ENCODE measurements at regions not wholly inside any gene's neighbourhood (a gene's known extent, or its start where the extent isn't known, plus 50 kb on each side); places are given as distances from the start of the nearest gene placed in this dataset.

DNA sequence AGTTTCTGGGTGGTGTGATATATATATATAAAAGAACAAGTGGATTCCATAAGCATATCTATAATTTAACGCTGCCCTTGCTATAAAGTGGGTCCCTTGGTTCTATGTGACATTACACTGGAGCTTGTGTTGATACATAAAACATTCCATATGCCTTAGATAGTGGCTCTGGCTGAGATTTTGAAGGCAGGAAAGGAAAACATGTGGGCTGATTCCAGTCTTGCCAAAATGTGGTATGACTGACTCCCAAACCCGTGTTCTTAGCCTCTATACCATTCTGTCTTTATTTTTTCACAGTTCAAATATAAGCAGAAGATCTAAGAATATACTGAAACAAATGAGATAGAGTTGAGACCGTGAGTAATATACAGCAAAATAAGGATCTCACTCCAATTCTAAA lies 522.8 kb upstream of the LRRC4C start:
- no peak overlapping the region for H3K4me3 ChIP-seq (ENCODE audit: low read length in 2 of 2)
- H3K27me3 ChIP-seq (ENCODE audit: control insufficient read depth in 2 of 2, insufficient read depth in 2 of 2, low read length in 2 of 2) = no peaks in the 10 kb centered on the region
- H3K4me1 ChIP-seq (ENCODE audit: control insufficient read depth in 2 of 2, insufficient read depth in 2 of 2, low read length in 2 of 2) = no peaks in the 10 kb centered on the region
- H3K27ac ChIP-seq (ENCODE audit: low read depth in 2 of 2, low read length in 2 of 2) = no peak overlapping the region
- H3K9me3 ChIP-seq (ENCODE audit: control insufficient read depth in 2 of 2, low read length in 2 of 2) = no peaks in the 10 kb centered on the region
- no peaks in the 10 kb centered on the region for H3K36me3 ChIP-seq (ENCODE audit: control insufficient read depth in 2 of 2, insufficient read depth in 2 of 2, low read length in 2 of 2)
- H3K9ac ChIP-seq (ENCODE audit: low read depth in 1 of 2, low read length in 2 of 2) = no peak overlapping the region

DNA sequence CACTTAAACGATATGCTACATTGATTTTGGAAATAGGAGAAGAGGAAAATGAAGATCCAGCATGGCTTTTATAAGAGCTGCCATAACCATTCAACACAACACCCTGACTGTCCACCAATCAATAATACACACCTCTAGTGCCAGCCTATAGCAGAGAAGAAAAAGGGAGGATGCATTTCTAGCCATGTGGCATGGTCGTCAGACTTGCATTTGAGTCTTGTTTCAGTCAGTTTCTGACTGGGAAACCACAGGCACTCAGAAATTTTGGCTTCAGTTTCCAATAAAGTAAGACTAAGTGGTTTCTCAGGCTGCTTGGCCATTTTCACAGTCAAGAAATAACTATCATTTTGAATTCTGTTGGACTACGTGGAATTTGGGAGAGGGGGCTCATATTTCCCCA lies 523.5 kb upstream of the LRRC4C start:
- no peak overlapping the region for H3K27ac ChIP-seq (ENCODE audit: low read depth in 2 of 2, low read length in 2 of 2)

DNA sequence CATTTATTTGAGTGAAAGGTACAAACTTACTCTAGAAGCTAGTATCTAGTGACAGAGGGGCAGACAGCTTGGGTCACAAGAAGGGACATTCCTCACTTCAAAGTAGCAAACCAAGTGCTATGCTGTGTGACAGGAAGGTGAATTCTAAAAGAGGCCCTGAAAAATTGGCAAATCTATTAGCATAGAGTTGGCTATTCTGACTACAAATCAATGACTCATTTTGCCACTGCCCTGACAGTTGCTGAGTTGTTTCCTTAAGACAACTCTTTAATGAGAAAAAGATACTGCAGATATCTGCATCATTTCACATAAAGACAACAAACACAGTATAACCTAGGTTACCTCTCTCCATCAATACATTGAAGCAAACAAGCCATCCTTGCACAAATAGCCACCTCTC lies 524.0 kb upstream of the LRRC4C start:
- H3K27ac ChIP-seq (ENCODE audit: low read depth in 2 of 2, low read length in 2 of 2) = no peak overlapping the region
- no peaks in the 10 kb centered on the region for H3K36me3 ChIP-seq (ENCODE audit: control insufficient read depth in 2 of 2, insufficient read depth in 2 of 2, low read length in 2 of 2)
- no peaks in the 10 kb centered on the region for H3K9me3 ChIP-seq (ENCODE audit: control insufficient read depth in 2 of 2, low read length in 2 of 2)
- no peak overlapping the region for H3K4me3 ChIP-seq (ENCODE audit: low read length in 2 of 2)
- no peaks in the 10 kb centered on the region for H3K4me1 ChIP-seq (ENCODE audit: control insufficient read depth in 2 of 2, insufficient read depth in 2 of 2, low read length in 2 of 2)
- no peaks in the 10 kb centered on the region for H3K27me3 ChIP-seq (ENCODE audit: control insufficient read depth in 2 of 2, insufficient read depth in 2 of 2, low read length in 2 of 2)
- no peak overlapping the region for H3K9ac ChIP-seq (ENCODE audit: low read depth in 1 of 2, low read length in 2 of 2)

More for the DNA sequence above, 523.5 kb upstream of the LRRC4C start:
- Histone ChIP-seq H3K9ac (ENCODE audit: low read depth in 1 of 2, low read length in 2 of 2) (no peak overlapping the region), H3K36me3 (ENCODE audit: control insufficient read depth in 2 of 2, insufficient read depth in 2 of 2, low read length in 2 of 2) (no peaks in the 10 kb centered on the region), H3K4me3 (ENCODE audit: low read length in 2 of 2) (no peak overlapping the region), H3K27me3 (ENCODE audit: control insufficient read depth in 2 of 2, insufficient read depth in 2 of 2, low read length in 2 of 2) (no peaks in the 10 kb centered on the region), H3K9me3 (ENCODE audit: control insufficient read depth in 2 of 2, low read length in 2 of 2) (no peaks in the 10 kb centered on the region), H3K4me1 (ENCODE audit: control insufficient read depth in 2 of 2, insufficient read depth in 2 of 2, low read length in 2 of 2) (no peaks in the 10 kb centered on the region)

DNA sequence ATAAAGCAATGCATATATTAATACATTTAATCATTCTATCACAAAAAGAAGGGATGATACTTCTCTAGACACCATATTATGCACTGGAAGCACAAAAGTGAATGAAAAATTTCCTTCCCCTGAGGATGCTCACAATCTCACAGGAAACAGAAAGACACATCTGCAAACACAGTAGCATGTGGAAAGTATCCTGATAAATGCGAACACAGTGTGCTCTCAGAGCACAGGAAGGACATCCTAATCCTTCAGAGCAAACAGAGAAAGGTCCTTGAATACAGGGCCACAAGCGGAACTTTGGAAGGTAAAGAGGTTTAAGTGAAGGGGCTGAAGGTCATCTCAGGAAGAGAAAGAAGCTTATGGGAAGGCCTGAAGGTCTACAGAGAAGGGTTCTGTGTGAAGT lies 524.6 kb upstream of the LRRC4C start:
- H3K36me3 ChIP-seq (ENCODE audit: control insufficient read depth in 2 of 2, insufficient read depth in 2 of 2, low read length in 2 of 2) = no peaks in the 10 kb centered on the region
- no peaks in the 10 kb centered on the region for H3K4me1 ChIP-seq (ENCODE audit: control insufficient read depth in 2 of 2, insufficient read depth in 2 of 2, low read length in 2 of 2)
- no peak overlapping the region for H3K9ac ChIP-seq (ENCODE audit: low read depth in 1 of 2, low read length in 2 of 2)
- no peak overlapping the region for H3K4me3 ChIP-seq (ENCODE audit: low read length in 2 of 2)
- no peaks in the 10 kb centered on the region for H3K9me3 ChIP-seq (ENCODE audit: control insufficient read depth in 2 of 2, low read length in 2 of 2)
- H3K27ac ChIP-seq (ENCODE audit: low read depth in 2 of 2, low read length in 2 of 2) = no peak overlapping the region
- no peaks in the 10 kb centered on the region for H3K27me3 ChIP-seq (ENCODE audit: control insufficient read depth in 2 of 2, insufficient read depth in 2 of 2, low read length in 2 of 2)

DNA sequence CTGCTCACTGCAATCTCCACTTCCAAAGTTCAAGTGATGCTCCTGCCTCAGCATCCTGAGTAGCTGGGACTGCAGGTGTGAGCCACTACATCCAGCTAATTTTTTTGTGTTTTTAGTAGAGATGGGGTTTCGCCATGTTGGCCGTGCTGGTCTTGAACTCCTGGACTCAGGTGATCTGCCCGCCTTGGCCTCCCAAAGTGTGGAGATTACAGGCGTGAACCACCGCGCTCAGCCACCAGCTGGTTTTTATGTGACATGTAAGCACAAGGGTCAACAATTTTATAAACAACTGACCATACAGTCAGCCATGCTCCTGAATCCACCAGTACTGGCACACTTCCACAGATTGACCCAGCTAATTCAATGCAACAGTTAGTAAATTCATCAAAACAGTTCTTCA lies 526.3 kb upstream of the LRRC4C start:
- Histone ChIP-seq H3K36me3 (ENCODE audit: control insufficient read depth in 2 of 2, insufficient read depth in 2 of 2, low read length in 2 of 2) (no peaks in the 10 kb centered on the region), H3K27me3 (ENCODE audit: control insufficient read depth in 2 of 2, insufficient read depth in 2 of 2, low read length in 2 of 2) (no peaks in the 10 kb centered on the region), H3K27ac (ENCODE audit: low read depth in 2 of 2, low read length in 2 of 2) (no peak overlapping the region), H3K4me1 (ENCODE audit: control insufficient read depth in 2 of 2, insufficient read depth in 2 of 2, low read length in 2 of 2) (no peaks in the 10 kb centered on the region), H3K9ac (ENCODE audit: low read depth in 1 of 2, low read length in 2 of 2) (no peak overlapping the region), H3K4me3 (ENCODE audit: low read length in 2 of 2) (no peak overlapping the region), H3K9me3 (ENCODE audit: control insufficient read depth in 2 of 2, low read length in 2 of 2) (no peaks in the 10 kb centered on the region)

DNA sequence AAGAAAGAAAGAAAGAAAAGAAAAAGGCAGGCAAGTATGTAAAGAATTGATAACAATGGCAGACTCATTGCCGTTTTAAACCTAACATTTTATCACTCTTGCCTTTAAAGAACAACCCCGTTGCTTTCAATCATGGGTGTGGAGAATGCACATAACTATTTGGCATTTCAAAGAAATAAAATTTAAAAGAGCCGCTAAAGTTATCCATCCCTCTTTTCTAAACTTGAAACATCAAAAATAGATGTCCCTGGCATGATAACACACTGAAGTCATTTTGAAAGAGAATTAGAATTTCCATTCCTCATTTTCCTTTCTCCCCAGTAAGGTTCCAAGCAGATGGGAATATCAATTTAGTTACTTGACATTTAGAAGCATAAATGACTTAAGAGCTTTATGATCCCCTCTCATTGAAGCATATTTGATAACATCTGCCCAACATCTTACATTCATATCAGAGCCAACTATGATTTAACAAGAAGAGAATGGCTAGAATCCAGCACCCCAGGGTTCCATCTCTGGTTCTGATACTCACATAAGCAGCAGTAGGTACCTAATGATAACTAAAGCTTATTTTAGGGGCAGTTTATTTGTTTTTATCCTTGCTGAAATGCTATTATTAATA lies 529.6 kb upstream of the LRRC4C start:
- Histone ChIP-seq H3K4me3 (ENCODE audit: low read length in 2 of 2) (no peak overlapping the region), H3K9ac (ENCODE audit: low read depth in 1 of 2, low read length in 2 of 2) (no peak overlapping the region), H3K9me3 (ENCODE audit: control insufficient read depth in 2 of 2, low read length in 2 of 2) (no peaks in the 10 kb centered on the region), H3K36me3 (ENCODE audit: control insufficient read depth in 2 of 2, insufficient read depth in 2 of 2, low read length in 2 of 2) (no peaks in the 10 kb centered on the region), H3K4me1 (ENCODE audit: control insufficient read depth in 2 of 2, insufficient read depth in 2 of 2, low read length in 2 of 2) (no peaks in the 10 kb centered on the region), H3K27me3 (ENCODE audit: control insufficient read depth in 2 of 2, insufficient read depth in 2 of 2, low read length in 2 of 2) (no peaks in the 10 kb centered on the region), H3K27ac (ENCODE audit: low read depth in 2 of 2, low read length in 2 of 2) (no peak overlapping the region)

GRCh38 chr11:41989823-41990380 lies 530.5 kb upstream of the LRRC4C start:
- no peak overlapping the region for H3K9ac ChIP-seq (ENCODE audit: low read depth in 1 of 2, low read length in 2 of 2)
- no peaks in the 10 kb centered on the region for H3K4me1 ChIP-seq (ENCODE audit: control insufficient read depth in 2 of 2, insufficient read depth in 2 of 2, low read length in 2 of 2)
- no peaks in the 10 kb centered on the region for H3K27me3 ChIP-seq (ENCODE audit: control insufficient read depth in 2 of 2, insufficient read depth in 2 of 2, low read length in 2 of 2)
- H3K27ac ChIP-seq (ENCODE audit: low read depth in 2 of 2, low read length in 2 of 2) = no peak overlapping the region
- H3K36me3 ChIP-seq (ENCODE audit: control insufficient read depth in 2 of 2, insufficient read depth in 2 of 2, low read length in 2 of 2) = no peaks in the 10 kb centered on the region
- no peaks in the 10 kb centered on the region for H3K9me3 ChIP-seq (ENCODE audit: control insufficient read depth in 2 of 2, low read length in 2 of 2)
- H3K4me3 ChIP-seq (ENCODE audit: low read length in 2 of 2) = no peak overlapping the region

- Histone ChIP-seq H3K9me3 (ENCODE audit: control insufficient read depth in 2 of 2, low read length in 2 of 2) (no peaks in the 10 kb centered on the region), H3K36me3 (ENCODE audit: control insufficient read depth in 2 of 2, insufficient read depth in 2 of 2, low read length in 2 of 2) (no peaks in the 10 kb centered on the region), H3K27me3 (ENCODE audit: control insufficient read depth in 2 of 2, insufficient read depth in 2 of 2, low read length in 2 of 2) (no peaks in the 10 kb centered on the region), H3K4me3 (ENCODE audit: low read length in 2 of 2) (no peak overlapping the region), H3K9ac (ENCODE audit: low read depth in 1 of 2, low read length in 2 of 2) (no peak overlapping the region), H3K27ac (ENCODE audit: low read depth in 2 of 2, low read length in 2 of 2) (no peak overlapping the region), H3K4me1 (ENCODE audit: control insufficient read depth in 2 of 2, insufficient read depth in 2 of 2, low read length in 2 of 2) (no peaks in the 10 kb centered on the region)
Measured at GRCh38 chr11:41996533-41996932, 537.1 kb upstream of the LRRC4C start.

- Histone ChIP-seq H3K9me3 (ENCODE audit: control insufficient read depth in 2 of 2, low read length in 2 of 2) (no peaks in the 10 kb centered on the region), H3K36me3 (ENCODE audit: control insufficient read depth in 2 of 2, insufficient read depth in 2 of 2, low read length in 2 of 2) (no peaks in the 10 kb centered on the region), H3K27me3 (ENCODE audit: control insufficient read depth in 2 of 2, insufficient read depth in 2 of 2, low read length in 2 of 2) (no peaks in the 10 kb centered on the region), H3K4me1 (ENCODE audit: control insufficient read depth in 2 of 2, insufficient read depth in 2 of 2, low read length in 2 of 2) (no peaks in the 10 kb centered on the region), H3K27ac (ENCODE audit: low read depth in 2 of 2, low read length in 2 of 2) (no peak overlapping the region), H3K9ac (ENCODE audit: low read depth in 1 of 2, low read length in 2 of 2) (no peak overlapping the region), H3K4me3 (ENCODE audit: low read length in 2 of 2) (no peak overlapping the region)
Measured at GRCh38 chr11:41997844-41998401, 538.5 kb upstream of the LRRC4C start.

DNA sequence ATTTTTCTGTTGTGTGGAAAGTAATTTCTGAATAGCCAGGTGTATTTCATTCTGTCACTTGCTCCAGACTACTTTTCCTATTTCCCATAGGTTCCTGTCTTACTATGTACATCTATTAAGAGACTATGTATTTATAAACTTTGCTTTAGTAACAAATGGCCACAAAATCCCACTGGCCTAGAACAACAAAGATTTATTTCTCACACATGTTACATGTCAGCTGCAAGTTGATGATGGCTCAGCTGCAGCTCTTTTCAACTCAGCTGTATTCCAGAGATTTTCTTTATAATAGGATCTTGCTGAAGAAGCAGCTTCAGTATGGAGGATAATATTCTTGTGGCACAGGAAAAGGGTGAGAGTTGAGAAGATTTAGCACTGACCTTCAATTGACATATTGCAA lies 539.6 kb upstream of the LRRC4C start:
- Histone ChIP-seq H3K27ac (ENCODE audit: low read depth in 2 of 2, low read length in 2 of 2) (no peak overlapping the region), H3K27me3 (ENCODE audit: control insufficient read depth in 2 of 2, insufficient read depth in 2 of 2, low read length in 2 of 2) (no peaks in the 10 kb centered on the region), H3K9ac (ENCODE audit: low read depth in 1 of 2, low read length in 2 of 2) (no peak overlapping the region), H3K36me3 (ENCODE audit: control insufficient read depth in 2 of 2, insufficient read depth in 2 of 2, low read length in 2 of 2) (no peaks in the 10 kb centered on the region), H3K4me1 (ENCODE audit: control insufficient read depth in 2 of 2, insufficient read depth in 2 of 2, low read length in 2 of 2) (no peaks in the 10 kb centered on the region), H3K4me3 (ENCODE audit: low read length in 2 of 2) (no peak overlapping the region), H3K9me3 (ENCODE audit: control insufficient read depth in 2 of 2, low read length in 2 of 2) (no peaks in the 10 kb centered on the region)

All from mucosa of rectum (tissue), 2 donors.